ENCODE measurements at regions not wholly inside any gene's neighbourhood (a gene's known extent, or its start where the extent isn't known, plus 50 kb on each side); places are given as distances from the start of the nearest gene placed in this dataset.

DNA sequence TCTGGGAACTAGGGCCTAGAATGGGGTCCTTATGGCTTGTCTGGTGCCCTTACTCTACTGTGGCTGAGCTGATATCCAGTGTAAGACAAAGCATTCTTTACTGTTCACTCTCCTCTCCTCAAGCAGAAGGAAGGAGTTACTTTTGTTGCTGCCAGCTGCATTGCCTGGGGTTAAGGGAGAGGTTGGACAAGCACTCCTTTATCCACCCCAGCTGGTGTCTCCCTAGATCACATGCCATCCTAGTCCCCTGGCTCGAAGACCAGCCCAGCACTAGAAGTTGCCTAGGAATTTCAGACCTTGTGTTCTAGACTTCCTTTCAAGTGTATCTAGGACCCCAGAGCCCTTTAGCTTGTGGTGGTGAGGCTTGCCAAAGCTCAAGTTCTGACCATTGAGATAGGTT lies 1051.5 kb upstream of the C9orf72 start:
- H3K36me3 ChIP-seq (ENCODE audit: control insufficient read depth in 2 of 2, extremely low read depth in 1 of 2, insufficient read depth in 2 of 2, low read length in 2 of 2): no peaks in the 10 kb centered on the region
- ChIA-PET CTCF (no interaction called here), POLR2A (no interaction called here)
- no TSS peak for BruUV-seq (replicated peaks)
- H3K27ac ChIP-seq (ENCODE audit: insufficient read depth, low read depth, low read length): no peak overlapping the region
- no peaks in the 10 kb centered on the region for H3K4me1 ChIP-seq (ENCODE audit: control insufficient read depth, extremely low read depth, insufficient read depth, low read length)
- no peak overlapping the region for H3K4me2 ChIP-seq (ENCODE audit: insufficient read depth, low read length)
- DNase-seq (ENCODE audit: low read depth, low spot score): no peak
- no peaks in the 10 kb centered on the region for H3K9me1 ChIP-seq (replicated peaks; ENCODE audit: control insufficient read depth, extremely low read depth, insufficient read depth, low read length)
- H4K20me1 ChIP-seq (replicated peaks; ENCODE audit: control insufficient read depth, extremely low read depth, insufficient read depth, low read length): no peaks in the 10 kb centered on the region
- TF ChIP-seq, protein P1, sequence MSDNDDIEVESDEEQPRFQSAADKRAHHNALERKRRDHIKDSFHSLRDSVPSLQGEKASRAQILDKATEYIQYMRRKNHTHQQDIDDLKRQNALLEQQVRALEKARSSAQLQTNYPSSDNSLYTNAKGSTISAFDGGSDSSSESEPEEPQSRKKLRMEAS (IDR thresholded peaks at IDR 0.05; ENCODE audit: insufficient read depth, insufficient read length): no peak
- TF ChIP-seq POLR2A (IDR thresholded peaks at IDR 0.05; ENCODE audit: low read depth, low read length) (no peak), MYC (IDR thresholded peaks at IDR 0.05; ENCODE audit: low read depth, low read length) (no peak), POLR2AphosphoS5 (IDR thresholded peaks at IDR 0.05; ENCODE audit: insufficient read depth, low read depth, low read length) (no peak), EZH2 (IDR thresholded peaks at IDR 0.05; ENCODE audit: borderline replicate concordance, low read depth, low read length, severe bottlenecking) (no peak), JUN (IDR thresholded peaks at IDR 0.05; ENCODE audit: borderline replicate concordance, insufficient read depth, insufficient read length, low read depth) (no peak), FOS (IDR thresholded peaks at IDR 0.05; ENCODE audit: borderline replicate concordance, insufficient read depth, low read length) (no peak), GATA2 (IDR thresholded peaks at IDR 0.05; ENCODE audit: insufficient read depth, insufficient read length, low read depth, low read length) (no peak)
- TF ChIP-seq, protein P2, sequence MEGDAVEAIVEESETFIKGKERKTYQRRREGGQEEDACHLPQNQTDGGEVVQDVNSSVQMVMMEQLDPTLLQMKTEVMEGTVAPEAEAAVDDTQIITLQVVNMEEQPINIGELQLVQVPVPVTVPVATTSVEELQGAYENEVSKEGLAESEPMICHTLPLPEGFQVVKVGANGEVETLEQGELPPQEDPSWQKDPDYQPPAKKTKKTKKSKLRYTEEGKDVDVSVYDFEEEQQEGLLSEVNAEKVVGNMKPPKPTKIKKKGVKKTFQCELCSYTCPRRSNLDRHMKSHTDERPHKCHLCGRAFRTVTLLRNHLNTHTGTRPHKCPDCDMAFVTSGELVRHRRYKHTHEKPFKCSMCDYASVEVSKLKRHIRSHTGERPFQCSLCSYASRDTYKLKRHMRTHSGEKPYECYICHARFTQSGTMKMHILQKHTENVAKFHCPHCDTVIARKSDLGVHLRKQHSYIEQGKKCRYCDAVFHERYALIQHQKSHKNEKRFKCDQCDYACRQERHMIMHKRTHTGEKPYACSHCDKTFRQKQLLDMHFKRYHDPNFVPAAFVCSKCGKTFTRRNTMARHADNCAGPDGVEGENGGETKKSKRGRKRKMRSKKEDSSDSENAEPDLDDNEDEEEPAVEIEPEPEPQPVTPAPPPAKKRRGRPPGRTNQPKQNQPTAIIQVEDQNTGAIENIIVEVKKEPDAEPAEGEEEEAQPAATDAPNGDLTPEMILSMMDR (IDR thresholded peaks at IDR 0.05; ENCODE audit: extremely low read depth in 1 of 2, insufficient read depth in 1 of 2, low read depth in 1 of 2, low read length in 2 of 2): no peak
- intact Hi-C loops (cut with micrococcal nuclease) (no loop called here), dilution Hi-C loops (cut with MboI; ENCODE audit: extremely low pct_ligation_motif_present, low sequenced_read_pairs) (no loop called here)
- no peaks in the 10 kb centered on the region for H3K79me2 ChIP-seq (ENCODE audit: control insufficient read depth, insufficient read depth, low read length)
- H3K27me3 ChIP-seq (ENCODE audit: control insufficient read depth in 2 of 2, insufficient read depth in 2 of 2, low read length in 2 of 2): no peaks in the 10 kb centered on the region
- H3K4me3 ChIP-seq (replicated peaks in 1 of 3; ENCODE audit: insufficient read depth in 1 of 3, low read depth in 1 of 3, low read length in 3 of 3): no peak overlapping the region
- H2AFZ ChIP-seq (ENCODE audit: low read depth, low read length): no peak overlapping the region
- FAIRE-seq: no peak
- peaks cover 5% of the 10 kb centered on the region for H3K9me3 ChIP-seq (replicated peaks; ENCODE audit: control insufficient read depth, insufficient read depth, low read length)
- no peak overlapping the region for H3K9ac ChIP-seq (replicated peaks; ENCODE audit: extremely low read depth, insufficient read depth, low read length)
